ENCODE measurements at regions not wholly inside any gene's neighbourhood (a gene's known extent, or its start where the extent isn't known, plus 50 kb on each side); places are given as distances from the start of the nearest gene placed in this dataset.

DNA sequence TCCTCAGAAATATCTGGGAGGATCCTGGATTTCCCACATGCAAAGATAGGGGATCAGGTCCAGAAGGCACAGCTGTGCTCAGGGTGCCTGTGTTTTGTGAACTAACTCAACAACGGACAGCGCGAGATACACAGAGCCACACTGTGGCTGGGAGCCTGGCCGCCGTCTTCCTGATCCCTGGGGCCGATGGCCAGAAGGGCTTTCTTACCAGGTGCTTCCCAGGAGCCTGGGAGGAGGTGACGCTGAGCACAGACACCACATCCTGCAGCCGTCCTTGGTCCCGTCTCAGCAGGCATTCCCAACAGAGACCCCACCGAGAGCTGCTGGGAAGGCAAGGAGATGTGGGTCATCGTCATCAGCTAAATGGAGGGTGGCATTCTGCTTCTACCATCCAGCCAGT is 144.6 kb upstream of the AFDN start:
- TF ChIP-seq POLR2AphosphoS5 (IDR thresholded peaks at IDR 0.05; ENCODE audit: borderline replicate concordance, low read depth, low read length), result no peak
- no peak for TF ChIP-seq EZH2 (IDR thresholded peaks at IDR 0.05)
- TF ChIP-seq FOXP2 (optimal IDR thresholded peaks at IDR 0.05; ENCODE audit: control extremely low read depth, extremely low read length, insufficient read depth), result no peak
